IMR-90 (cell line): ENCODE measurements at regions not wholly inside any gene's neighbourhood (a gene's known extent, or its start where the extent isn't known, plus 50 kb on each side); places are given as distances from the start of the nearest gene placed in this dataset.

ENCODE experiments used
- ATAC-seq: fragments of 200-7000 bp; cut with Tn5 transposase; 2 replicates; pipeline ENCODE4 v1.9.1; 2020; ENCODE audit warnings: low read depth, mild to moderate bottlenecking, moderate library complexity
- BruUV-seq: library from RNA; stranded (reverse); fragments of 400-500 nt; replicated peaks from 2 replicates; lab custom pipeline; 2021; lab: Mats Ljungman, UMichigan
- CTCF ChIA-PET: fragments of 300-600 bp; formaldehyde crosslinking; extraction: SDS; loops from one replicate; lab custom pipeline; 2021; ENCODE audit warnings: antibody characterized with exemption; lab: Yijun Ruan, JAX
- POLR2A ChIA-PET: fragments of 300-600 bp; sonication (Branson Sonifier 250); formaldehyde crosslinking; loops from one replicate; lab custom pipeline; 2022; ENCODE audit warnings: antibody characterized with exemption; ENCODE audit not compliant: unreplicated experiment; lab: Charles Lee
- DNase-seq: peaks from one replicate; pipeline ENCODE4 v3.0.0; 2013
- H2AFZ ChIP-seq: replicated peaks from 2 replicates; pipeline ENCODE3; 2013; ENCODE audit warnings: low read length, mild to moderate bottlenecking; ENCODE audit not compliant: poor library complexity
- H2AK5ac ChIP-seq: 2 replicates; pipeline ENCODE4 v1.6.1; 2013; ENCODE audit warnings: low read depth, low read length, inconsistent platforms
- H2AK9ac ChIP-seq: replicated peaks from 2 replicates; pipeline ENCODE3; 2013; ENCODE audit warnings: mild to moderate bottlenecking, low read depth, low read length, moderate library complexity; ENCODE audit not compliant: poor library complexity
- H2BK120ac ChIP-seq: 2 replicates; pipeline ENCODE4 v1.6.1; 2013; ENCODE audit warnings: low read depth, low read length, inconsistent platforms
- H2BK15ac ChIP-seq: 3 replicates; pipeline ENCODE4 v1.6.1; 2013; ENCODE audit warnings: low read depth, low read length, inconsistent platforms
- H2BK20ac ChIP-seq: 2 replicates; pipeline ENCODE4 v1.6.1; 2013; ENCODE audit warnings: low read depth, mild to moderate bottlenecking, inconsistent platforms, low read length, moderate library complexity
- H2BK5ac ChIP-seq: 2 replicates; pipeline ENCODE4 v1.6.1; 2013; ENCODE audit warnings: mild to moderate bottlenecking, low read depth, low read length, inconsistent platforms; ENCODE audit not compliant: poor library complexity, severe bottlenecking
- H3K14ac ChIP-seq: replicated peaks from 2 replicates; pipeline ENCODE4 v1.6.1; 2013; ENCODE audit warnings: low read depth, low read length, inconsistent platforms
- H3K18ac ChIP-seq: 2 replicates; pipeline ENCODE4 v1.6.1; 2013; ENCODE audit warnings: low read depth, low read length, control low read depth
- H3K23ac ChIP-seq: 2 replicates; pipeline ENCODE4 v1.6.1; 2013; ENCODE audit warnings: low read depth, low read length, inconsistent platforms
- H3K27ac ChIP-seq: 2 replicates; pipeline ENCODE4 v1.5.1; 2013; ENCODE audit warnings: mild to moderate bottlenecking, control low read depth, low read length; ENCODE audit not compliant: insufficient read depth
- H3K27me3 ChIP-seq: 2 replicates; pipeline ENCODE4 v1.6.1; 2013; ENCODE audit warnings: low read length; ENCODE audit not compliant: control insufficient read depth, insufficient read depth
- H3K36me3 ChIP-seq: 2 replicates; pipeline ENCODE4 v1.6.1; 2013; ENCODE audit warnings: low read length, mixed read lengths; ENCODE audit not compliant: control insufficient read depth, insufficient read depth
- H3K4ac ChIP-seq: 2 replicates; pipeline ENCODE4 v1.6.1; 2013; ENCODE audit warnings: low read depth, low read length, inconsistent platforms
- H3K4me1 ChIP-seq: 2 replicates; pipeline ENCODE4 v1.6.1; 2013; ENCODE audit warnings: low read length, mixed read lengths; ENCODE audit not compliant: control insufficient read depth, insufficient read depth
- H3K4me2 ChIP-seq: 2 replicates; pipeline ENCODE4 v1.6.1; 2013; ENCODE audit warnings: low read depth, mild to moderate bottlenecking, control low read depth, low read length, moderate library complexity
- H3K4me3 ChIP-seq: 2 replicates; pipeline ENCODE4 v1.5.1; 2013; ENCODE audit warnings: low read depth, mild to moderate bottlenecking, control low read depth, low read length, moderate library complexity; ENCODE audit not compliant: insufficient read depth
- H3K56ac ChIP-seq: 2 replicates; pipeline ENCODE4 v1.6.1; 2013; ENCODE audit warnings: low read length, inconsistent platforms; ENCODE audit not compliant: insufficient read depth; ENCODE audit errors: extremely low read depth
- H3K79me1 ChIP-seq, 2 experiments: 2 replicates each; pipeline ENCODE4 v1.6.1; 2013; ENCODE audit warnings: low read length in 2 of 2, inconsistent platforms in 1 of 2, low read depth in 1 of 2
- H3K9ac ChIP-seq: 2 replicates; pipeline ENCODE4 v1.6.1; 2013; ENCODE audit warnings: low read depth, low read length, control low read depth
- H3K9me1 ChIP-seq: 2 replicates; pipeline ENCODE4 v1.6.1; 2013; ENCODE audit warnings: low read length, inconsistent platforms; ENCODE audit not compliant: insufficient read depth
- H3K9me3 ChIP-seq: 2 replicates; pipeline ENCODE4 v1.6.1; 2013; ENCODE audit warnings: low read length; ENCODE audit not compliant: control insufficient read depth, insufficient read depth
- H4K20me1 ChIP-seq: 2 replicates; pipeline ENCODE4 v1.6.1; 2013; ENCODE audit warnings: low read length, inconsistent platforms; ENCODE audit not compliant: insufficient read depth
- H4K5ac ChIP-seq: 2 replicates; pipeline ENCODE4 v1.6.1; 2013; ENCODE audit warnings: mild to moderate bottlenecking, low read depth, low read length, control low read depth
- H4K8ac ChIP-seq, 2 experiments: 2 replicates each; pipeline ENCODE4 v1.6.1; 2013; ENCODE audit warnings: low read depth in 2 of 2, low read length in 2 of 2, control low read depth in 1 of 2, inconsistent platforms in 1 of 2
- H4K91ac ChIP-seq: 2 replicates; pipeline ENCODE4 v1.6.1; 2013; ENCODE audit warnings: low read depth, low read length, inconsistent platforms; ENCODE audit not compliant: insufficient read depth
- FOS ChIP-seq: fragments of 150-350 bp; IDR thresholded peaks from 2 replicates; pipeline ENCODE4 v1.6.1; 2016; ENCODE audit warnings: low read depth, low read length
- NFE2L2 ChIP-seq: fragments of 150-350 bp; IDR thresholded peaks from 2 replicates; pipeline ENCODE4 v1.6.1; 2016; ENCODE audit warnings: low read depth, mild to moderate bottlenecking, low read length
- RAD21 ChIP-seq: IDR thresholded peaks from 2 replicates; pipeline ENCODE4 v1.6.1; 2012; ENCODE audit warnings: low read length, improper control_type of control experiment
- RCOR1 ChIP-seq: IDR thresholded peaks from 2 replicates; pipeline ENCODE4 v1.6.1; 2012; ENCODE audit warnings: mild to moderate bottlenecking, low read length, improper control_type of control experiment; ENCODE audit not compliant: insufficient replicate concordance
- whole genome bisulfite sequencing, 2 experiments: methylation state at CpG; one replicate each; pipeline versions ENCODE4 v1.1.5 to v1.1.7; 2013; ENCODE audit warnings: missing lambda C conversion rate in 2 of 2; ENCODE audit not compliant: insufficient read length in 1 of 2; ENCODE audit errors: extremely low coverage in 2 of 2; 5-methylcytosine and 5-hydroxymethylcytosine counted together
- dilution Hi-C: fragments of 300-500 bp; cut with HindIII; formaldehyde crosslinking; loops from one replicate; pipeline ENCODE4 v1.14.3; 2018; ENCODE audit warnings: low sequenced_read_pairs; ENCODE audit not compliant: unreplicated experiment
- in situ Hi-C: fragments of 300-500 bp; cut with MboI; formaldehyde crosslinking; loops from 3 replicates; pipeline ENCODE4 v1.14.3; 2019; ENCODE audit warnings: low sequenced_read_pairs, inconsistent platforms, mixed read lengths
- intact Hi-C: fragments of 100-400 bp; cut with micrococcal nuclease; formaldehyde crosslinking; loops from 2 replicates; pipeline ENCODE4 v1.10.0; 2022
- TF ChIP-seq, protein P1 (sequence below): fragments of 150-350 bp; IDR thresholded peaks from 2 replicates; pipeline ENCODE4 v1.6.1; 2017; ENCODE audit warnings: mild to moderate bottlenecking, antibody characterized with exemption, low read length, low read depth
- TF ChIP-seq, protein P2 (sequence below): conservative IDR thresholded peaks from 2 replicates; pipeline ENCODE4 v1.5.1; 2012; ENCODE audit warnings: mild to moderate bottlenecking, low read depth, low read length, improper control_type of control experiment

DNA sequence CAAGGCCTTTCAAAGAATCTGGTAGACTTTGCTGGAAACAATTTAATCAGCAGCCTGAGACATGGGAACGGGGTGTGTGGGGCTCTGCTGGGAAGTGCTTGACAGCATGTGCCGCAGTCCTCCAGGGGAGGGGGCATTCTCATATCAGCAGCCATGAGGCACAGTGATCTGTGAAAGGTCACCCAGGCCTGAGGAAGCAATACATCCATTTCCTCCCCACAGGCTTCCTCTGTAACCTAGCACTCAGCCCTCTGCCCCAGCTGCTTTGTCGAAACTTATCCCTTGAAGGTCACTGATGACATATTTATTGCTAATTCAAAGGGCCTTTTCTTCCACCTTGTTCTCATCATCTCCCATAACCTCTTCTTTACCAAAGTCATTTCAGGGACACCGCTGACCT lies 103.3 kb downstream of the TNFAIP3 start:
- no peak overlapping the region for H2BK5ac ChIP-seq
- no TSS peak for BruUV-seq
- H4K20me1 ChIP-seq: no peaks in the 10 kb centered on the region
- ATAC-seq (no peak), DNase-seq (no peak)
- no peak overlapping the region for H2BK20ac ChIP-seq
- H3K9me3 ChIP-seq: no peaks in the 10 kb centered on the region
- H3K4ac ChIP-seq: no peak overlapping the region
- peaks cover 4% of the 10 kb centered on the region for H3K27me3 ChIP-seq
- dilution Hi-C loops (no loop called here), in situ Hi-C loops (no loop called here), intact Hi-C loops (no loop called here)
- 63% methylated on average over 1 of the region's 4 CpGs; no CpG with 5 or more reads in 1 of the 2 experiments for WGBS, 2 experiments
- H3K14ac ChIP-seq: no peak overlapping the region
- no peak overlapping the region for H3K56ac ChIP-seq
- no peak for TF ChIP-seq FOS
- TF ChIP-seq NFE2L2: no peak
- TF ChIP-seq, protein P1, sequence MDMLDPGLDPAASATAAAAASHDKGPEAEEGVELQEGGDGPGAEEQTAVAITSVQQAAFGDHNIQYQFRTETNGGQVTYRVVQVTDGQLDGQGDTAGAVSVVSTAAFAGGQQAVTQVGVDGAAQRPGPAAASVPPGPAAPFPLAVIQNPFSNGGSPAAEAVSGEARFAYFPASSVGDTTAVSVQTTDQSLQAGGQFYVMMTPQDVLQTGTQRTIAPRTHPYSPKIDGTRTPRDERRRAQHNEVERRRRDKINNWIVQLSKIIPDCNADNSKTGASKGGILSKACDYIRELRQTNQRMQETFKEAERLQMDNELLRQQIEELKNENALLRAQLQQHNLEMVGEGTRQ: no peak
- no peak for TF ChIP-seq RCOR1
- no peak for TF ChIP-seq RAD21
- TF ChIP-seq, protein P2, sequence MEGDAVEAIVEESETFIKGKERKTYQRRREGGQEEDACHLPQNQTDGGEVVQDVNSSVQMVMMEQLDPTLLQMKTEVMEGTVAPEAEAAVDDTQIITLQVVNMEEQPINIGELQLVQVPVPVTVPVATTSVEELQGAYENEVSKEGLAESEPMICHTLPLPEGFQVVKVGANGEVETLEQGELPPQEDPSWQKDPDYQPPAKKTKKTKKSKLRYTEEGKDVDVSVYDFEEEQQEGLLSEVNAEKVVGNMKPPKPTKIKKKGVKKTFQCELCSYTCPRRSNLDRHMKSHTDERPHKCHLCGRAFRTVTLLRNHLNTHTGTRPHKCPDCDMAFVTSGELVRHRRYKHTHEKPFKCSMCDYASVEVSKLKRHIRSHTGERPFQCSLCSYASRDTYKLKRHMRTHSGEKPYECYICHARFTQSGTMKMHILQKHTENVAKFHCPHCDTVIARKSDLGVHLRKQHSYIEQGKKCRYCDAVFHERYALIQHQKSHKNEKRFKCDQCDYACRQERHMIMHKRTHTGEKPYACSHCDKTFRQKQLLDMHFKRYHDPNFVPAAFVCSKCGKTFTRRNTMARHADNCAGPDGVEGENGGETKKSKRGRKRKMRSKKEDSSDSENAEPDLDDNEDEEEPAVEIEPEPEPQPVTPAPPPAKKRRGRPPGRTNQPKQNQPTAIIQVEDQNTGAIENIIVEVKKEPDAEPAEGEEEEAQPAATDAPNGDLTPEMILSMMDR: no peak
- no peak overlapping the region for H2AFZ ChIP-seq
- H2AK9ac ChIP-seq: no peak overlapping the region
- H3K79me1 ChIP-seq: no peaks in the 10 kb centered on the region
- no peak overlapping the region for H2BK120ac ChIP-seq
- no peaks in the 10 kb centered on the region; the same call in 1 of the 2 replicates for H3K9me1 ChIP-seq
- CTCF ChIA-PET: no interaction called here
- no peaks in the 10 kb centered on the region for H3K36me3 ChIP-seq
- H3K9ac ChIP-seq: no peak overlapping the region
- H4K8ac ChIP-seq: no peak overlapping the region
- no peak overlapping the region for H4K91ac ChIP-seq
- H2AK5ac ChIP-seq: no peak overlapping the region
- no peak overlapping the region for H4K5ac ChIP-seq
- no peak overlapping the region for H3K4me3 ChIP-seq
- H3K4me2 ChIP-seq: no peak overlapping the region
- POLR2A ChIA-PET: no interaction called here
- no peaks in the 10 kb centered on the region; the same call in 1 of the 2 replicates for H3K4me1 ChIP-seq
- H3K23ac ChIP-seq: no peak overlapping the region
- no peak overlapping the region for H3K18ac ChIP-seq
- H3K27ac ChIP-seq: no peak overlapping the region
- no peak overlapping the region for H2BK15ac ChIP-seq
